NB4 (cell line): ENCODE measurements at regions not wholly inside any gene's neighbourhood (a gene's known extent, or its start where the extent isn't known, plus 50 kb on each side); places are given as distances from the start of the nearest gene placed in this dataset.

Experiments used
- DNase-seq: peaks from one replicate; pipeline ENCODE4 v3.0.0; 2010; ENCODE audit warnings: low read depth
- H3K4me3 ChIP-seq: one replicate; pipeline ENCODE4 v1.5.1; 2011; ENCODE audit warnings: mild to moderate bottlenecking, low read depth, low read length, moderate library complexity
- CTCF ChIP-seq: IDR thresholded peaks from one replicate; pipeline ENCODE4 v1.5.1; 2012; ENCODE audit warnings: low read depth, low read length
- MAX ChIP-seq: IDR thresholded peaks from 2 replicates; pipeline ENCODE4 v1.6.1; 2011; ENCODE audit warnings: low read depth, low read length
- MYC ChIP-seq: IDR thresholded peaks from 2 replicates; pipeline ENCODE4 v1.6.1; 2011; ENCODE audit warnings: low read depth, low read length
- POLR2A ChIP-seq: IDR thresholded peaks from 2 replicates; pipeline ENCODE4 v1.6.1; 2011; ENCODE audit warnings: mild to moderate bottlenecking; ENCODE audit not compliant: insufficient read length; ENCODE audit errors: extremely low read depth

- TF ChIP-seq POLR2A (no peak), CTCF (no peak), MYC (no peak), MAX (no peak)
- DNase-seq = no peak
- no peak overlapping the region for H3K4me3 ChIP-seq
Observed at GRCh38 chr2:199624958-199625357, 167.2 kb upstream of the SATB2 start.

GRCh38 chr2:199612509-199613130 lies 154.9 kb upstream of the SATB2 start:
- TF ChIP-seq CTCF (no peak), MYC (no peak), POLR2A (no peak), MAX (no peak)
- DNase-seq = no peak
- no peak overlapping the region for H3K4me3 ChIP-seq

- TF ChIP-seq MAX = no peak
- no peak for TF ChIP-seq MYC
- TF ChIP-seq CTCF = no peak
- TF ChIP-seq POLR2A = no peak
- no peak overlapping the region for H3K4me3 ChIP-seq
- no peak for DNase-seq
Observed at GRCh38 chr2:199607914-199608313, 150.2 kb upstream of the SATB2 start.

GRCh38 chr2:199606193-199606780 lies 148.5 kb upstream of the SATB2 start:
- TF ChIP-seq CTCF = peak; percentile 27
- TF ChIP-seq MYC = no peak
- peak; percentile 13 for DNase-seq

GRCh38 chr2:199603721-199604291 lies 146.1 kb upstream of the SATB2 start:
- no peak overlapping the region for H3K4me3 ChIP-seq

More at GRCh38 chr2:199606193-199606780, 148.5 kb upstream of the SATB2 start:
- no peak overlapping the region for H3K4me3 ChIP-seq

More at GRCh38 chr2:199603721-199604291, 146.1 kb upstream of the SATB2 start:
- DNase-seq = no peak
- no peak for TF ChIP-seq CTCF
- TF ChIP-seq MAX = no peak
- no peak for TF ChIP-seq MYC
- TF ChIP-seq POLR2A = no peak
